ENCODE measurements at regions not wholly inside any gene's neighbourhood (a gene's known extent, or its start where the extent isn't known, plus 50 kb on each side); places are given as distances from the start of the nearest gene placed in this dataset.
"Not testable (repeated sequence)": the region's sequence is repeated elsewhere in the genome, so short reads cannot be mapped to it uniquely, and the experiment has no call there.

- not testable (repeated sequence) for TF ChIP-seq POLR2A, CTCF (IDR thresholded peaks at IDR 0.05)
Measured at GRCh38 chr9:71260419-71260818, 139.0 kb upstream of the TRPM3 start.

Measured in testis (tissue), 2 donors.